Posterior vena cava (tissue), 2 donors: ENCODE measurements at regions not wholly inside any gene's neighbourhood (a gene's known extent, or its start where the extent isn't known, plus 50 kb on each side); places are given as distances from the start of the nearest gene placed in this dataset.
"Not testable (repeated sequence)": the region's sequence is repeated elsewhere in the genome, so short reads cannot be mapped to it uniquely, and the experiment has no call there.

ENCODE experiments used
- DNase-seq: peaks from one replicate; pipeline ENCODE4 v3.0.0-alpha.2; 2020; ENCODE audit warnings: low spot score
- intact Hi-C, 2 donors: fragments of 100-400 bp; cut with DNase I; formaldehyde crosslinking; loops; one replicate each; pipeline versions ENCODE4 v1.14.1 to v1.14.2; 2022 to 2023
- donor health status: DM: yes; HTN: yes; CAD: no.
- donor health status: DM: yes; HTN: yes; CAD: no.

GRCh38 chr14:84090837-84091236 is 1439.1 kb upstream of the FLRT2 start:
- no peak for DNase-seq
- intact Hi-C loops = no loop called here

- intact Hi-C loops = no loop called here
These were observed 1434.3 kb upstream of the FLRT2 start for GRCh38 chr14:84095681-84096080.

GRCh38 chr14:84098261-84098660 is 1431.7 kb upstream of the FLRT2 start:
- intact Hi-C loops = no loop called here

More at GRCh38 chr14:84095681-84096080, 1434.3 kb upstream of the FLRT2 start:
- no peak for DNase-seq

GRCh38 chr14:84099560-84099959 is 1430.4 kb upstream of the FLRT2 start:
- intact Hi-C loops = not testable (repeated sequence)

More at GRCh38 chr14:84098261-84098660, 1431.7 kb upstream of the FLRT2 start:
- DNase-seq = no peak

GRCh38 chr14:84107835-84108343 is 1422.1 kb upstream of the FLRT2 start:
- intact Hi-C loops = no loop called here
- no peak for DNase-seq

More at GRCh38 chr14:84099560-84099959, 1430.4 kb upstream of the FLRT2 start:
- DNase-seq = peak; percentile 61

GRCh38 chr14:84108746-84109457 is 1421.0 kb upstream of the FLRT2 start:
- DNase-seq = no peak
- intact Hi-C loops = no loop called here

- DNase-seq = no peak
- intact Hi-C loops = no loop called here
These were observed 1417.4 kb upstream of the FLRT2 start for GRCh38 chr14:84112589-84112988.

GRCh38 chr14:84125676-84126075 is 1404.3 kb upstream of the FLRT2 start:
- DNase-seq = no peak
- intact Hi-C loops = no loop called here

- no peak for DNase-seq
- intact Hi-C loops = no loop called here
These were observed 1402.4 kb upstream of the FLRT2 start for GRCh38 chr14:84127495-84127894.

- intact Hi-C loops = no loop called here
- DNase-seq = no peak
These were observed 1401.9 kb upstream of the FLRT2 start for GRCh38 chr14:84128050-84128449.

GRCh38 chr14:84129007-84129406 is 1400.9 kb upstream of the FLRT2 start:
- no peak for DNase-seq
- intact Hi-C loops = no loop called here

GRCh38 chr14:84129941-84130340 is 1400.0 kb upstream of the FLRT2 start:
- intact Hi-C loops = loop anchor here in 1 of 2 donors (5.0 kb wide), 1 partner anchor 1318 kb away; no protein-coding TSS in a partner anchor

GRCh38 chr14:84131924-84132323 is 1398.0 kb upstream of the FLRT2 start:
- intact Hi-C loops = loop anchor here in 1 of 2 donors (5.0 kb wide), 1 partner anchor 1320 kb away; no protein-coding TSS in a partner anchor
- no peak for DNase-seq

More at GRCh38 chr14:84129941-84130340, 1400.0 kb upstream of the FLRT2 start:
- no peak for DNase-seq

GRCh38 chr14:84144166-84144565 is 1385.8 kb upstream of the FLRT2 start:
- intact Hi-C loops = no loop called here
- DNase-seq = no peak

- peak; percentile 76 for DNase-seq
- intact Hi-C loops = no loop called here
These were observed 1377.5 kb upstream of the FLRT2 start for GRCh38 chr14:84152452-84152851.

GRCh38 chr14:84162633-84163032 is 1367.3 kb upstream of the FLRT2 start:
- DNase-seq = no peak
- intact Hi-C loops = no loop called here

- no peak for DNase-seq
- intact Hi-C loops = no loop called here
These were observed 1362.9 kb upstream of the FLRT2 start for GRCh38 chr14:84167026-84167425.

- no peak for DNase-seq
- intact Hi-C loops = no loop called here
These were observed 1349.6 kb upstream of the FLRT2 start for GRCh38 chr14:84180336-84180735.

- no peak for DNase-seq
These were observed 1348.9 kb upstream of the FLRT2 start for GRCh38 chr14:84181072-84181471.

GRCh38 chr14:84195514-84195913 is 1334.4 kb upstream of the FLRT2 start:
- intact Hi-C loops = no loop called here
- no peak for DNase-seq

More at GRCh38 chr14:84181072-84181471, 1348.9 kb upstream of the FLRT2 start:
- intact Hi-C loops = no loop called here

GRCh38 chr14:84197704-84198103 is 1332.2 kb upstream of the FLRT2 start:
- DNase-seq = no peak
- intact Hi-C loops = no loop called here
